ENCODE measurements at regions not wholly inside any gene's neighbourhood (a gene's known extent, or its start where the extent isn't known, plus 50 kb on each side); places are given as distances from the start of the nearest gene placed in this dataset.

GRCh38 chr2:128602038-128602698, 283.5 kb upstream of the HS6ST1 start:
- TF ChIP-seq CTCF (IDR thresholded peaks at IDR 0.05): no peak
- TF ChIP-seq POLR2A (IDR thresholded peaks at IDR 0.05): no peak

Measured in right lobe of liver (tissue), 4 donors.